HS-5 (cell line): ENCODE measurements at regions not wholly inside any gene's neighbourhood (a gene's known extent, or its start where the extent isn't known, plus 50 kb on each side); places are given as distances from the start of the nearest gene placed in this dataset.

ENCODE experiments used
- DNase-seq: peaks from one replicate; pipeline ENCODE4 v3.0.0-alpha.2; 2012; ENCODE audit warnings: low read depth

GRCh38 chr6:81694855-81695254 lies 57.6 kb downstream of the TENT5A start:
- DNase-seq: no peak

GRCh38 chr6:81694207-81694606 lies 58.3 kb downstream of the TENT5A start:
- no peak for DNase-seq

GRCh38 chr6:81693266-81693665 lies 59.2 kb downstream of the TENT5A start:
- no peak for DNase-seq

- no peak for DNase-seq
These were observed 62.4 kb downstream of the TENT5A start for GRCh38 chr6:81690073-81690472.

- DNase-seq: no peak
These were observed 62.9 kb downstream of the TENT5A start for GRCh38 chr6:81689580-81689979.

GRCh38 chr6:81683912-81684311 lies 68.6 kb downstream of the TENT5A start:
- no peak for DNase-seq

GRCh38 chr6:81682858-81683620 lies 69.4 kb downstream of the TENT5A start:
- no peak for DNase-seq

GRCh38 chr6:81682235-81682795 lies 70.2 kb downstream of the TENT5A start:
- no peak for DNase-seq

GRCh38 chr6:81669445-81669844 lies 83.0 kb downstream of the TENT5A start:
- DNase-seq: no peak

- no peak for DNase-seq
These were observed 83.8 kb downstream of the TENT5A start for GRCh38 chr6:81668615-81669047.

- no peak for DNase-seq
These were observed 86.0 kb downstream of the TENT5A start for GRCh38 chr6:81666481-81666880.

- DNase-seq: no peak
These were observed 96.2 kb downstream of the TENT5A start for GRCh38 chr6:81656231-81656630.

GRCh38 chr6:81655696-81656095 lies 96.8 kb downstream of the TENT5A start:
- DNase-seq: no peak

- no peak for DNase-seq
These were observed 104.0 kb downstream of the TENT5A start for GRCh38 chr6:81648502-81648901.

- no peak for DNase-seq
These were observed 109.3 kb downstream of the TENT5A start for GRCh38 chr6:81643156-81643555.

- no peak for DNase-seq
These were observed 111.6 kb downstream of the TENT5A start for GRCh38 chr6:81640891-81641290.

GRCh38 chr6:81640126-81640525 lies 112.4 kb downstream of the TENT5A start:
- no peak for DNase-seq

GRCh38 chr6:81638366-81638765 lies 114.1 kb downstream of the TENT5A start:
- DNase-seq: no peak

GRCh38 chr6:81636930-81637568 lies 115.4 kb downstream of the TENT5A start:
- DNase-seq: no peak

GRCh38 chr6:81634155-81634880 lies 118.2 kb downstream of the TENT5A start:
- DNase-seq: no peak

- no peak for DNase-seq
These were observed 119.1 kb downstream of the TENT5A start for GRCh38 chr6:81633391-81633790.

GRCh38 chr6:81630719-81631118 lies 121.8 kb downstream of the TENT5A start:
- DNase-seq: no peak

GRCh38 chr6:81625216-81625615 lies 127.3 kb downstream of the TENT5A start:
- no peak for DNase-seq
